Putamen (tissue), 1 donor: ENCODE measurements at regions not wholly inside any gene's neighbourhood (a gene's known extent, or its start where the extent isn't known, plus 50 kb on each side); places are given as distances from the start of the nearest gene placed in this dataset.
"Not testable (repeated sequence)": the region's sequence is repeated elsewhere in the genome, so short reads cannot be mapped to it uniquely, and the experiment has no call there.

Experiments used
- DNase-seq: peaks from one replicate; pipeline ENCODE4 v3.0.0-alpha.2; 2016; ENCODE audit warnings: low spot score

- no peak for DNase-seq
Observed at GRCh38 chr17:74135391-74136167, 67.9 kb upstream of the RPL38 start.

GRCh38 chr17:74137416-74137815 is 66.1 kb upstream of the RPL38 start:
- no peak for DNase-seq

DNA sequence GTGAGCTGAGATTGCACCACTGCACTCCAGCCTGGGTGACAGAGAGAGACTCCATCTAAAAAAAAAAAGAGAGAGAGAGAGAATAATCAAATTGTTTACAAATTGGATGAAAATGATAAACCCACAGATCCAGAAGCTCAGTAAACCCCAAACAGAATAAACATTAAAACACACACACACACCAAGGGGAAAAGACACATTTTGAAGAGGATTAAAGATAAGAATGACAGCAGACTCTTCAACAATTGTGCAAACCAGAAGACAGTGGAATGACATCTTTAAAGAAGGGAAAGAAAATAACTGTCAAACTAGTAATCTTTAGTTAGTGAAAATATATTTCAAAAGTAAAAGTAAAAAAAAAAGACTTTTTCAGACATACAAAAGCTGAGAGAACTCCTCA is 64.4 kb upstream of the RPL38 start:
- no peak for DNase-seq

DNA sequence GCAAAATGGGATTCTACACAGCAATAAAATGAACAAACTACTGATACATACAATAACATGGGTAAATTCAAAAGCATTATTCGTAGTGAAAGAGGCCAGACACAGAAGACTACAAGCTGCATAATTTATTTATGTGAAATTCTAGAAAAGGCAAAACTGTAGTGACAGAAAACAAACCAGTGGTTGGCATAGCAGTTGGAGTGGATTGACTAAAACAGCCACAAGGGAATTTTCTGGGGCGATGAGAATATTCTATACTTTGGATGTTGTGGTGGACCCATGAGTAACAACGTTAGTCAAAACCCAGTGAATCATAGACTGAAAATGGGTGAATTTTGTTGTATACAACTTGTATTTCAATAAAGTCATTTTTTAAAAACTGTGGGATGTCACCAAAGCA is 63.2 kb upstream of the RPL38 start:
- no peak for DNase-seq

DNA sequence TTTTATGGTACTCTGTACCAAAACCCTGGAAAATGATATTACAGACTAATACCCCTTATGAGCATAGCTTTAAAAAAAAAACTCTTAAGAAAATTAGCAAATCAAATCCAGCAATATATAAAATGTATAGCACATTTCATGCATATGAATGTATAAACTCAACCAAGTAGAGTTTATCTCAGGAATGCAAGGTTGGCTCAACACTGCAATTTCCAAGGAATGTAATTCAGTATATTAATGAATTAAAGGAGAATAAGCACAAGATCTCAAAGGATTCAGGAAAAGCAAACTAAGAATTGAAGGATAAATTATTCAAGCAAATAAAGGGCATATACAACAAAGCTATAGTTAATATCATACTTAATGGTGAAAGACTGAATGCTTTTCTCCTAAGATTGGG is 61.9 kb upstream of the RPL38 start:
- no peak for DNase-seq

DNA sequence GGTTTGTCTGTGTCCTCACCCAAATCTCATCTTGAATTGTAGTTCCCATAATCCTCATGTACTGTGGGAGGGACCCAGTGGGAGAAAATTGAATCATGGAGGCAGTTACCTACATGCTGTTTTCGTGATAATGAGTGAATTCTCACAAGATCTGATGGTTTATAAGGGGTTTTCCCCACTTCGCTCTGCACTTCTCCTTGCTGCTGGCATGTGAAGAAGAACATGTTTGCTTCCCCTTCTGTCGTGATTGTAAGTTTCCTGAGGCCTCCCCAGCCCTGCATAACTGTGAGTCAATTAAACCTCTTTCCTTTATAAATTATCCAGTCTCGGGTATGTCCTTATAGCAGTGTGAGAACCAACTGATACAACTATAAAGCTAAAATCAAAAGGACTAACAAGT is 60.2 kb upstream of the RPL38 start:
- not testable (repeated sequence) for DNase-seq

DNA sequence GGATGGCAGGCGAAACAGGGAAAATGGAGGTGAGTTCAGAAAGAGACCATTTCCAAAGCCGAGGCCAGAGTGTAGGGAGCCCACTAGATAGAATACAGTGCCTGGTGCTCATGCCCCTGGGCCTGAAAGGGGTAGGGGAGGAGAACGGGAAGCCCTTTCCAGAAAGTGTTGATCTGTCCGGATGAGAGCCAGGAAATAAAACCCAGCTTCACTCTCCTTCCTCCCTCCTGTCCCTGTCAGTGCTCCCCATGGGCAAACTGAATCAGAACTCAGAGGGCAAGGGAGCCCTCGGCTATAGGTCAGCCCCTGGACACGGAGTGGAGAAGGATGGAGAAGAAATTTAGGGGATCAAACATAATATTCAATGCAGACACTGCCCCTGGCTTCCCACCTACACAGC is 57.7 kb upstream of the RPL38 start:
- DNase-seq, result no peak

DNA sequence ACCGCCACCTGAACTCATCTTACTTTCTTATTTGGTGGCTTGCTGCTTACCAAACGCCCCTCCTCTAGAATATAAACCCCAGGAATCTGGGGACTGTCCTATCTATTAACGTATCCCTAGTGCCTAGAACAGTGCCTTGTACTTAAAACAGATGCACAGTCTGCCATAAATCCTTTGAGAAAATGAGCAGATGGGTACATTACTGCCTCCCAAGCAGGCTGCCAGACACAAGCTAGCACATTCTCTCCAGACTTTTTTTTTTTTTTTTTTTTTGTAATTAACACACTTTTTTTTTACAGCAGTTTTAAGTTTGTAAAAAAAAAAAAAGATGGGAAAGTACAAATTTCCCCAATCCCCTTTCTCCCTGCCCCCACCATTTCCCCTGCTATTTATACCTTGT is 57.3 kb upstream of the RPL38 start:
- no peak for DNase-seq

- no peak for DNase-seq
Observed at GRCh38 chr17:74147056-74147835, 56.2 kb upstream of the RPL38 start.

DNA sequence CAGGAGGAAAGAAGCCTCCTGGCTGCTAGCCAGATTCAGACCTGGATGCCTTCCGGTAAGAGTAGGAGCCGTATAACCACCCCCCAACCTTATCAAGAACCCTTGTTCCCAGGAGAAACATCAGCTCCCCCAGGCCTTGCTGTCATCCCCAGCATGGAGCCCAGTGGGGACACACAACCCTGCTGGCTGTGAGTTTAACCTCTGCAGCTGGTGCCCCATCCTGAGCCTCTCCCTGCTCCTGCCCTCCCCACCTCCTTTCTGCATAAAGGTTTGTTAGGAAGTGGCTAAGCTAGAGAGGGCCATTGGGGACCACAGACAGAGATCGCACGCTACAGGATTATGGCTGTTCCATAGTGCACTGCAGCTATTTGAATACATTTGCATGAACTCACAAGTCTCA is 55.5 kb upstream of the RPL38 start:
- DNase-seq, result no peak

DNA sequence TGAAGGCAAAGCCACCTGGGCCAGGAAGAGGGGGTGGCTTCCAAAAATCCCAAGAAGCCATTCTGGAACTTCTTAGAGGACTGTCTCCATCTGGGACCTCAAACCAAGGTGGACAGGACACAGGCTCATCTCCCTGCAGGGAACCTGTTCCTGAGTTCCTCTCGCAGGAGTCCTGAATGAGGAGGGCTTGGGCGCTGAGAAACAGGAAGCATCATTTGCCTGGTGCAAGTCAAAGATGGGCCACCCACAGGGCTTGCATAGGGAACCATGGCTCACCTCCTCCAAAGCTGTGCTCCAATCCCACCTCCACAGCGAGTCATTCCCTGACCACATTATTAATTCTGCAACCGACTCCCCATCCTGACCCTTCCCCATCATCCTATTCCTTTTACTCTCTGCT is 55.0 kb upstream of the RPL38 start:
- no peak for DNase-seq

DNA sequence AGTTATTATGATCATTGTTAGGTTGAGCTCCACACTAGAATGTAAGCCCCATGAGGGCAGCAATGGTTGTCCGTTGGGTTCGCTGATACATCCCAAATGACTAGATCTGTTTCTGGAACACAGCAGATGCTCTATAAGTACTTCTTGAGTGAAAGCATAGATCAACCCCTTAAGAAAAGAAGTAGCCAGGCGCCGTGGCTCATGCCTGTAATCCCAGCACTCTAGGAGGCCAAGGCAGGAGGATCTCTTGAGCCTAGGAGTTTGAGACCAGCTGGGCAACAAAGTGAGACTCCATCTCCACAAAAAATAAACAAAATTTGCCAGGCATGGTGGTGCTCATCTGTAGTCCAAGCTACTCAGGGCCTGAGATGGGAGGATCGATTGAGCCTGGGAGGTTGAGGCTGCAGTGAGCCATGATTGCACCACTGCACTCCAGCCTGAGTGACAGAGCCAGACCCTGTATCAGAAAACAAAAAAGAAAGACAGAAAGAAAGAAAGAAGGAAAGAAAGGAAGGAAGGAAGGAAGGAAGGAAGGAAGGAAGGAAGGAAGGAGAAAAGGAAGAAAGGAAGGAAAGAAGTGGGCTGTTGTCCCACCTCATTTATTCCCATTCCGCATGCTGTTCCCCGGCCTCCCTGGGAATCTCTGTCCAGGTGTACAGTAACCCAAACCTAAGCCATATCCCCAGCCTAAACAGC is 54.4 kb upstream of the RPL38 start:
- no peak for DNase-seq

GRCh38 chr17:74149597-74150427 is 53.7 kb upstream of the RPL38 start:
- DNase-seq, result no peak

- DNase-seq, result no peak
Observed at GRCh38 chr17:74150428-74151025, 53.0 kb upstream of the RPL38 start.

- DNase-seq, result no peak
Observed at GRCh38 chr17:74151551-74152315, 51.7 kb upstream of the RPL38 start.

DNA sequence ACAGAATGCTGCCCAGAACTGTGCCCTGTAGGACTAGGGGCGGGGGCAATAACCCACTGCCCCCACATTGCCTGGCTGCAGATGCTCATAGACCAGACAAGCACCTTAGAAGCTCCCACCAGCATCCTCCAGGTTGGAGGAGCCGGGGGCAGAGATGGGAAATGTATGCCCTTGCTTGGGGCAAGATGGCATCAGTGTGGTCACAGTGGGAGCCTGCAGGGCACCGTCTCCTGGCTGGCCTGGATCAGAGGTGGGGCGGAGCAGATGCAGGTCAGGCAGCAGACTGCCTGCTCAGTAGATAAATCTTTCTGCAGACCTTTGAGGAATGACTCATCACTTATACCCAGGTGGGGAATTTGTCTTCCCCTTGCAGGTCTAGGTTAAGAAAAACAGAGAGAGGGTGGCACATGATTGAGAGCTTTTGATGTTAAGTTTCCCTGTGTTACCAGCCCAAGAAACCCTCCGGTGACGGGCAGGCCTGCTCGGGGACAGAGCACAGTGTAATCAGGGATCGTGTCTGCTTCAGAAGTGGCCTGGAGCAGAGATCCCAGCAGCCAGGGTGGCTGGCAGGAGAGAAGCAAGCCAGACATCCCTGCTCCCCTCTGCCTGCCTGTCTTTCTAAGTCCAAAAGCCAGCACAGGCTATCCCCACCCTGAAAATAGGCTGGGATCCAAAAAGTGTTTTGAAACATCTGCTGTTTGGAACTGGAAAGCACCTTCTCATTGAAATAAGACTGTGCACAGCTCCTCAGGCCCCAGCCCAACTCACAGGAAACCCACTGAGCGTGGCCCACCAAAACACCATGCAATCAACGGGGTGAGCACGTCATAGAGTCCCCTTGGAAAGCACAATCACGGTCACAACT is 50.7 kb upstream of the RPL38 start:
- no peak for DNase-seq

GRCh38 chr17:74153456-74153810 is 50.0 kb upstream of the RPL38 start:
- no peak for DNase-seq
